Neutrophil (primary cell): ENCODE measurements at regions not wholly inside any gene's neighbourhood (a gene's known extent, or its start where the extent isn't known, plus 50 kb on each side); places are given as distances from the start of the nearest gene placed in this dataset.

ENCODE experiments used
- H3K27ac ChIP-seq: fragments of 200-600 bp; sonication (generic); 2 replicates; pipeline ENCODE4 v1.5.1; 2016; ENCODE audit warnings: mild to moderate bottlenecking, moderate library complexity
- H3K27me3 ChIP-seq: fragments of 200-600 bp; sonication (generic); 2 replicates; pipeline ENCODE4 v1.6.0; 2016; ENCODE audit warnings: mild to moderate bottlenecking
- H3K36me3 ChIP-seq: fragments of 200-600 bp; sonication (generic); 2 replicates; pipeline ENCODE4 v1.5.1; 2017
- H3K4me1 ChIP-seq, 2 experiments: fragments of 200-600 bp in 1 of 2; sonication (generic) in 1 of 2; 1 replicate in 1 of 2; 2 replicates in 1 of 2; pipeline versions ENCODE4 v1.5.1 to v1.6.1; 2013 to 2016; ENCODE audit warnings: low read depth in 1 of 2, low read length in 1 of 2, mild to moderate bottlenecking in 1 of 2, moderate library complexity in 1 of 2; ENCODE audit not compliant: control insufficient read depth in 1 of 2, insufficient read depth in 1 of 2
- H3K4me3 ChIP-seq, 2 experiments: fragments of 200-600 bp in 1 of 2; sonication (generic) in 1 of 2; 1 replicate in 1 of 2; 2 replicates in 1 of 2; pipeline ENCODE4 v1.5.1; 2013 to 2016; ENCODE audit warnings: low read depth in 1 of 2, low read length in 1 of 2, mild to moderate bottlenecking in 1 of 2, moderate library complexity in 1 of 2
- H3K9me3 ChIP-seq: fragments of 200-600 bp; sonication (generic); 2 replicates; pipeline ENCODE4 v1.5.1; 2016
- CTCF ChIP-seq: fragments of 200-600 bp; sonication (generic); IDR thresholded peaks from 2 replicates; pipeline ENCODE4 v1.5.1; 2016; ENCODE audit warnings: antibody characterized with exemption

GRCh38 chr10:30560326-30560725, 69.2 kb downstream of the LYZL2 start:
- H3K4me1 ChIP-seq = peaks cover 47 to 52% of the 10 kb centered on the region in 2 experiments
- TF ChIP-seq CTCF = no peak
- no peak overlapping the region for H3K27ac ChIP-seq
- no peaks in the 10 kb centered on the region for H3K36me3 ChIP-seq
- no peaks in the 10 kb centered on the region for H3K9me3 ChIP-seq
- no peaks in the 10 kb centered on the region for H3K27me3 ChIP-seq
- no peak overlapping the region for H3K4me3 ChIP-seq

DNA sequence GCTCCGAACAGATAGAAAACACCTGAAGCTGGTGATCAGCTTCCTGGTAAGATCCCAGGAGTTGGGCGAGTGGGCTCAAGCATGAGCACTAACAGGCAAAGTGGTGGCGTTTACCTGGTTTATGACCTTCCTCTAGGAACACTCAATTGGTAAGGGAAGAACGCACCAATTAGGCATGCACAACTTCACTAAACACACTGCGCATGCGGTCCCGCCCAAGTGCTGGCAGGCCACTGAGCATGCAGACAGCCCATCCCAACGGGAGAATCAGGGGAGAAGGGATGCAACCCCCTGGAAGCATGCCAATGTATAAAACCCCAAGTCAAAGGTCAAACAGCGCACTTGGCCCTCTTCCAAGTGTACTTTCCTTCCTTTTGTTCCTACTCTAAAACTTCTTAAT, 70.4 kb downstream of the LYZL2 start:
- Histone ChIP-seq H3K4me3 (no peak overlapping the region), H3K4me1 (peaks cover 58 to 64% of the 10 kb centered on the region in 2 experiments), H3K27ac (no peak overlapping the region), H3K9me3 (no peaks in the 10 kb centered on the region), H3K27me3 (no peaks in the 10 kb centered on the region), H3K36me3 (no peaks in the 10 kb centered on the region)
- TF ChIP-seq CTCF = no peak

- Histone ChIP-seq H3K4me3 (no peak overlapping the region), H3K27ac (peak overlapping the region; percentile 87), H3K9me3 (no peaks in the 10 kb centered on the region), H3K27me3 (no peaks in the 10 kb centered on the region), H3K4me1 (peaks cover 66 to 71% of the 10 kb centered on the region in 2 experiments), H3K36me3 (no peaks in the 10 kb centered on the region)
- TF ChIP-seq CTCF = no peak
Observed at GRCh38 chr10:30558411-30558810, 71.1 kb downstream of the LYZL2 start.

DNA sequence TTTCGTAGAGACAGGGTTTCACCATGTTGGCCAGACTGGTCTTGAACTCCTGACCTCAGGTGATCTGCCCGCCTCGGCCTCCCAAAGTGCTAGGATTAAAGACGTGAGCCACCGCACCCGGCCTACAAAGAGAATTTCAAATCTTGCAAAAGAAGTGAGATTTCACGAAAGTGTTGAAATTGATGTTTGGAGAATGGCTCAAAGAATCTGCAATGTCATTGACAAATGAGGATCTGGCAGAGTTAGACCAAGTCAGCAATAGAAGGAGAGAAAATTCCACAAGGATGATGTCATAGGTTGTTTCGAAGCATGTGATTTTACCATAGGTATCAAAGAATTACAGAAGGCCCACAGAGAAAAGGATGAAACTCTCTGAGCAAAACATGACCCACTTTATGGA, 71.7 kb downstream of the LYZL2 start:
- no peaks in the 10 kb centered on the region for H3K9me3 ChIP-seq
- no peaks in the 10 kb centered on the region for H3K27me3 ChIP-seq
- no peaks in the 10 kb centered on the region for H3K36me3 ChIP-seq
- peak overlapping the region; percentile 12 to 30 for H3K4me3 ChIP-seq
- H3K27ac ChIP-seq = peak overlapping the region; percentile 87
- TF ChIP-seq CTCF = no peak
- peaks cover 71 to 77% of the 10 kb centered on the region in 2 experiments for H3K4me1 ChIP-seq

DNA sequence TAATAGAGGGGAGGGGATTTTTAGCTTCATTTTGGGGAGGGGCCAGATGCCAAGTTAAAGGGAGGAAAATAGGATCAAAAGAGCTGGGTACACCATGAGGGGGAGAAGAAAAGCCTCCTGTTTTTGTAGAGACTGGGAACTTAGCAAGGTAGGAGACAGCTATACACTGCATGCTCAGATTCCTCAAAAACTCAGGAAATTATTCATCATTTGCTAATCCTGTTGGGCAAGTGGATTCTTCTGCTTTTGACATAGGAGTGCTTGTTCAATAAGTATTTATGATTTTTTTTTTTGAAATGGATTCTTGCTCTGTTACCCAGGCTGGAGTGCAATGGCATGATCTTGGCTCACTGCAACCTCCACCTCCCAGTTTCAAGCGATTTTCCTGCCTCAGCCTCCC, 73.4 kb downstream of the LYZL2 start:
- H3K4me1 ChIP-seq = peaks cover 72 to 79% of the 10 kb centered on the region in 2 experiments
- no peak for TF ChIP-seq CTCF
- H3K9me3 ChIP-seq = no peaks in the 10 kb centered on the region
- no peaks in the 10 kb centered on the region for H3K36me3 ChIP-seq
- H3K27me3 ChIP-seq = no peaks in the 10 kb centered on the region
- peak overlapping the region; percentile 87 for H3K27ac ChIP-seq
- H3K4me3 ChIP-seq = peak overlapping the region in 1 of 2 experiments; percentile 42

DNA sequence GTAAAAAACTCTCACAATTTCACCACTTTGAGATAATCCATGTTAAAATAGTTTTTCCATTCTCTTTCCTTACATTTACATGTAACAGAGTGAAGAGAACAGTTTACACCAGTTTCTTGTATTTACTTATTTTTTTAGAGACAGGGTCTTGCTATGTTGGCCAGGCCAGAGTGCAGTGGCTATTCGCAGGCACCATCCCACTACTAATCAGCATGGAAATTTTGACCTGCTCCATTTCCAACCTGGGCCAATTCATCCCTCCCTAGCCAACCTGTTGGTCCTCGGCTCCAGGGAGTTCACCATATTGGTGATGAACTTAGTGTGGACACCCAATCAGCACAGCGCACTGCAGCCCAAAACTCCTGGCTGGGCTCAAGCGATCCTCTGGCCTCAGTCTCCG, 74.1 kb downstream of the LYZL2 start:
- TF ChIP-seq CTCF = no peak
- H3K4me1 ChIP-seq = peaks cover 67 to 73% of the 10 kb centered on the region in 2 experiments
- peak overlapping the region in 1 of 2 experiments; percentile 42 for H3K4me3 ChIP-seq
- no peaks in the 10 kb centered on the region for H3K27me3 ChIP-seq
- H3K36me3 ChIP-seq = no peaks in the 10 kb centered on the region
- H3K27ac ChIP-seq = peak overlapping the region; percentile 87
- H3K9me3 ChIP-seq = no peaks in the 10 kb centered on the region
